GM21737 (cell line): ENCODE measurements at regions not wholly inside any gene's neighbourhood (a gene's known extent, or its start where the extent isn't known, plus 50 kb on each side); places are given as distances from the start of the nearest gene placed in this dataset.

Source experiments
- ATAC-seq: cut with Tn5 transposase; IDR thresholded peaks from one replicate; pipeline ENCODE4 v1.9.1; 2021; ENCODE audit warnings: mild to moderate bottlenecking, moderate library complexity; ENCODE audit not compliant: unreplicated experiment

DNA sequence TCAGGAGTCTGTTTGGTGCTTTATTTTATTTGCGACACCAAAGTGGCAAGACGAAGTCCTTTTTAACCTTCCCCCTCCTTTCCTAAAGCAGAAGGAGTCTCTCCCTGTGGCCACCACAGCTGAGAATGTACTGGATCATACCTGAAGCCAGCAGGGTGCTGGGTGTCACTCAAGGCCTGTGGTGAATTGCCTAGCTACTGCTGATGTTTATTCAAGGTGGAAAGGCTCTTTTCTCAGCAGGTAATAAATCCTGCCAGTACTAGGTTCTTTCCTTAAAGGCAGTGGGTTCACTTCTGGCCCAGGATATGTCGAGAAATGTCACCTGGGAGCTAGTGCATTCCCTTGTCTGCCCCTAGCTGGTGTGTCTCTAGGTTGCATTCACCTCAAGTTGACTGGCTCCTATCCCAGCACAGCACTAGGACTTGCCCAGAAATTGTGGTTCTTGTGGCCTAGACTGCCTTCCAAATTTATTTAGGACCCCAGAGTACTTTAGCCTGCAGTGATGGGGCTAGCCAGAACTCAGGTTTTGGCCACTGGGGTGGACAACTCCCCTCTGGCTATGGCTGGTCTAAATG is 60.8 kb upstream of the FAM3C start:
- ATAC-seq, result no peak

DNA sequence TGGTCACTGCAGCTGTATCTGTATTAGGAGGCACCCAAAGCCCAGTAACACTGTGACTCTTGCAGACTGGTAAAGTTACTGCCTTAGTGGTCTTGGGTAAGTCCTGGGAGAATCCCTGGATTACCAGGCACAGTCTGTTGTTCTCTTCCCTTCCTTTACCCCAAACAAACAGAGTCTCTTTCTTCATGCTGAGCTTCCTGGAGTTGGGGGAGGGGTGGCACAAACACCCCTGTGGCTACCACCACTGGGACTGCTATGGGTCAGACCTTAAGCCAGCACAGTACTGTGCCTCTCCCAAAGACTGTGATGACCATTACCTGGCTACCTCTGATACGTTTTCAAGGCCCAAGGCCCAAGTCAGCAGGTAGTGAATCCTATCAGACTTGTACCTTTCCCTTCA is 59.9 kb upstream of the FAM3C start:
- ATAC-seq, result no peak

DNA sequence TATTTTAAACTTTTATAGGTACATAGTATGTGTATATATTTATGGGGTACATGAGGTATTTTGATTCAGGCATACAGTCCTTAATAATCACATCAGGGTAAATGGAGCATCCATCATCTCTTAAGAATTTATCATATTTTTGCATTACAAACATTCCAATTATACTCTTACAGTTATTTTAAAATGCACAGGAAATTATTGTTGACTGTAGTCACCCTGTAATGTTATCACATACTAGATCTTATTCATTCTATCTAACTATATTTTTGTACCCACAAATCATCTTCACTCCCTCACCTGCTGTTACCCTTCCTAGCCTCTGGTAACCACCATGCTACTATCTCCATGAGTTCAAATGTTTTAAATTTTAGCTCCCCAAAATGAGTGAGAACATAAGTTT is 56.3 kb upstream of the FAM3C start:
- ATAC-seq, result no peak

DNA sequence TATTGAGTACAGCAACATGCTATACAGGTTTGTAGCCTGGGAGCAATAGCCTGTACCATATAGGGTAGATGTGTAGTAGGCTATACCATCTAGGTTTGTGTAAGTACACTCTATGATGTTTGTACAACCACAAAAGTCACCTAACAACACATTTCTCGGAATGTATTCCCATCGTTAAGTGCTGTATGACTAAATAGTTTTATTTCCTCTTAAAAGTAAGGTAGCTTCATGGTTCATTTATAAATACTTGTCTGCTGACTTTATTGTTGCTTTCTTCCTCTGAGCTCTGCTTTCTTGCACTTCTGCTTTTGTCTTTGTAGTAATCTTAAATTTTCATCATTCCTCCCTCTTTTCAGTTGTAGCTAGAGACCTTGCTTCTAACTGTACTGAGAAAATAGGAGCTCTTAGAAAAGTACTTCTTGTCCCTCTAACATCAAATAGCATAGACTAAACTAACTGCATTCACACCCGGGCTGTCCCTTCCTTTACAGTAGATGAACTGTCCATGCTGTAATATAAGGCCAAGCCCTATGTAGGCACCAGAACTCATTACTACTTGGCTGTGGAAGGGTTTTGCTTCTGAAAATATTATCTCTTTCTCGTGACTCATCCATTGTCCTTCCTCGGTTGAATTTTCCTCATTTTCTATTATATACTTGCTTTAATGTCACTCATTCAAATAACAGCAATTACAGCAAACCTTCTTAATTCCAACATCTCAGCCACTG is 55.4 kb upstream of the FAM3C start:
- no peak for ATAC-seq

DNA sequence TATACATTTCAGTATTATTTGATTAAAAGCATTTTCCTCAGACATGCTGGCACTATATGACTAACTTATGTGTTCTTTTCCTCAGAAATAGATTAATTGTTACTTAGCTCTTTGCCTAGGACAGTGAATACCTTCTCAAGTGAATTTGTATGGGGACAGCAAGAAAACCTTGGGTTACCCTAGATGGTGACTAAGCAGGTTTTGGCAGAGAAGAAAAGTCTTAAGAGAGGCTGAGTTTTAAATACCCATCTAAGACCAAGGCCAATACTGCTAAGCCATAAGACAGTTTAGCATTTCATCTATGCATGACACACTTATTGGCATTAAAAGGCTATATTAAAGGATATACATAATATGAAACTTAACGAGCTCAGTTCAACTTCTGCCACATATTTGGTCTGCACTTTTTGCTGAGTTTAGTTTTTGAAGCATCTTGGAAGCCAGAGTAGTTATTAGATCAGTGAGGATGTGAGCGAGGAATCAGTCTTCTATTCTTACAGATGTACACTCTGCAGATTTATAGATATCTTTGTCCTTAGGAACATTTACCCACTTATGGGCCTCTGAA is 54.6 kb upstream of the FAM3C start:
- ATAC-seq, result no peak

DNA sequence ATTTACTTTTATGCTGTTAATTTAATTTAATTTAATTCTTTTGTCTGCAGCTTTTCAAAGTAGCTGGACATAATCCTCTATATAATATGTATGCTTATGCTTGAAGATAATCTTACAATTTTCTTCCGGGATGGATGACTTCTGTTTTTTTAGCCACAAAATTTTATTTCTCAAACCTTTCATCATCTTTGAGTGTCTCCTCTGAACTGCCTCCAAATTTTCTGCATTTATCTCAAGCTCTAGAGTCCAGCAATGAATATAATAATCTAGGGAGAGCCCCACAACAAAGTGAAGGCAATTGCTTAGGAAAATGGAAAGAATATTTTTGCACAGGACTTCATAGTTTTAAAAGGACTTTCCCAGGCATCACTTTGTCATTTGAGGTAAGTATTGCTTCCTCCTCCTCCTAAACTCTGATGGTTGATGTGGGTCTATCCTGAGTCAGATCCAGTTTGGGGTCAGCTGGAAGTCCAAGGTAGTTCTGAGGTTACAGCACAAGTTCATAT is 53.7 kb upstream of the FAM3C start:
- ATAC-seq, result no peak

DNA sequence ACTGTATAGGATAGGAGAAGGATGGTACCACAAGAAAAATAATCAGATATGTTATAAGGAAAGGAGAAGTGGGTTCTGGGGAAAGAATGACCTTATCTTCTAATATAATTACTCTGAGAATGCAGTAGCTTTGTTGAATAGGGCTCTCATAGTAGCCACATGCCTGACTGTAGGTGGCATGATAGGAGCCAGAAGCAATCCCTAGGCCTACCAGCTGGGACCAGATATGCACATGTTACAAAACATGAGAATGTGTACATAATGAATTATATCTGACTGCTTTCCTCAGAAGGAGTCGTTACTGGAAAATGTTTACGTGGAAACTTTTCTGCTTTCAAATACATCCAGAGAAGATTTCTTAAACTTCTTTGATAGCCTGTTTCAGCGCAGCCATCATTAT is 53.2 kb upstream of the FAM3C start:
- no peak for ATAC-seq

DNA sequence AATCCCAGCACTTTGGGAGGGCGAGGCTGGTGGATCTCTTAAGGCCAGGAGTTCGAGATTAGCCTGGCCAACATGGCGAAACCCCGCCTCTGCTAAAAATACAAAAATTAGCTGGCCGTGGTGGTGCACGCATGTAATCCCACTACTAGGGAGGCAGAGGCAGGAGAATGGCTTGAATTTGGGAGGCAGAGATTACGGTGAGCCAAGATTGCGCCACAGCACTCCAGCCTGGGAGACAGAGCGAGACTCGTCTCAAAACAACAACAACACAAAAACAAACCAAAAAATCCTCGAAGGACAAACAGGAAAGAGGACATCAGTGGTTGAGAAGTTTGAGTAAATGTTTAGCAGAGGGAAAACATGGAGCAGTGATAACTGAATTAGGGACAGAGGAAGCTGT is 52.3 kb upstream of the FAM3C start:
- no peak for ATAC-seq

DNA sequence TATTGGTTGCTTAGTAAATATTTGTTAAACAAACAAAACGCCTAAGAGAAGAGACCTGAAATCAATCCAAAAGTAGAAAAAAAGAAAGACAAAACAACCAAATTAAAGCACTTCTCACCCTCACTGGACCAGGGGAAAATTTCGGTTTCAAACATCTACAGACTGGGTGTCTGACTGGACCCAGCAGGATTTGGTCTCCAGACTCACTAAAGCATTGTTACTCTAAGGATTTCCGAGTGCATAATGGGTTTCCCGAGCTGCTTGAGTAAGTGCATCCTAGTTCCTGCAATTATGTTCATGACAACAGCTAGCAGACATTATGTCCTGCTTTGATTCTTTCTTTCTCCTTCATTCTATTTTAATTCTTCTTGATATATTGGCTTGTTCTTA is 51.8 kb upstream of the FAM3C start:
- ATAC-seq, result no peak

DNA sequence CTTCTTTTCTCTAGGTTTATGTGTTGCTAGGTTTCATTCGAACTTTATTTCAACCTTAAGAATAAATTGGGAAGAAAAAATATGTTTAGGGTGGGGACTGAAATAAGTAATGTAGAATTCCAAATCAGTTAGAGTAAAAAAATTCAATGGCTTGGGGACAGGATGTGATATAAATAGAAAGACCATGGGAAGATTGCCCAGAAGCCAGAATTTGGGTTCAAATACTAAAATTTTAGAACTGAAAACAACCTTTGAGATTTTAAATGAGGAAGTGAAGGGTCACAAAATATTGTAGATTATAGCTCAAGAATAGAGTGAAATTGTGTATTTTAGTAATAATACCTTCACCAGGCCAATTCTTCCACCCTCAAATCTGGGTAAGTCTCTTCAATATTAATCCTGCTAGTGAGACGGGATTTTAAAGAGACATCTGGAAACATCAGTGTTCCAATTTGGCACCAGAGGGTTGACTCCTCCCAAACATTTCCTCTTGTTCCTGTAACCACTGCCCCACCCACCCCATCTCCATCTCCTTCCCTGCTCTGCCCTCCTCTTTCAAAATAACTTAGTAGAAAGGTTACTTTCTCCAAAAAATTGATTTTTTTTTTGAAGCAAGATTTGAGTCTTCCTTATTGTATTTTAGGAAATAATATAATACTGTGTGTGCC is 51.3 kb upstream of the FAM3C start:
- no peak for ATAC-seq

DNA sequence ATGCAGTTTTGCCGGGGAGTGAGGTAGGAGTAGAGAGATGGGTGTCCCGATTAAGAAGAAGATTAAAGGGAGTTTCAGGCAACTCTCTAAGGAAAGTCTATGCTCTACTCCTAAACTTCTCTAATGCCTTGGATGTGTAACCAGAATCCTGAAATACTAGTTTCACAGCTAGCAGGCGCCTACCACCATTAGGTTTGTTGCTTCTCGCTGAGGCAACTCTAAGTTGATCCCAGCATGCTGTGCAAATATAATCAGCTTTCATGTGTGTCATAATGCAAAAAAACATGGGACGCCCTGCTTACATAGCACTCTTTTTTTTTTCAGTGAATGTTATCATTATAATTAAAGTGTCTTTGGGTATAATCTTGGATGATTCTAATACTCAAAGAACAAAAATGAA is 50.4 kb upstream of the FAM3C start:
- ATAC-seq, result no peak
